Stimulated activated CD8-positive, alpha-beta memory T cell treated with anti-CD3 and anti-CD28 coated beads, Interleukin-12 subunit alpha, Interleukin-12 subunit beta, amount 100 ng/mL, for 24 hours (primary cell): ENCODE measurements at regions not wholly inside any gene's neighbourhood (a gene's known extent, or its start where the extent isn't known, plus 50 kb on each side); places are given as distances from the start of the nearest gene placed in this dataset.

Experiments used
- DNase-seq: peaks from one replicate; pipeline ENCODE4 v3.0.0-alpha.2; 2020; ENCODE audit errors: extremely low read depth

- DNase-seq = no peak
Measured at GRCh38 chr22:49213731-49214352, 613.8 kb downstream of the BRD1 start.

GRCh38 chr22:49212466-49212865 lies 615.2 kb downstream of the BRD1 start:
- no peak for DNase-seq

- no peak for DNase-seq
Measured at GRCh38 chr22:49212002-49212401, 615.7 kb downstream of the BRD1 start.

- no peak for DNase-seq
Measured at GRCh38 chr22:49211176-49211575, 616.5 kb downstream of the BRD1 start.

- DNase-seq = no peak
Measured at GRCh38 chr22:49210606-49211005, 617.1 kb downstream of the BRD1 start.

GRCh38 chr22:49209452-49210195 lies 618.0 kb downstream of the BRD1 start:
- DNase-seq = no peak

- DNase-seq = no peak
Measured at GRCh38 chr22:49208768-49209252, 618.9 kb downstream of the BRD1 start.

GRCh38 chr22:49208004-49208402 lies 619.7 kb downstream of the BRD1 start:
- DNase-seq = no peak

GRCh38 chr22:49207008-49208003 lies 620.4 kb downstream of the BRD1 start:
- DNase-seq = no peak

GRCh38 chr22:49206281-49206680 lies 621.4 kb downstream of the BRD1 start:
- DNase-seq = no peak

GRCh38 chr22:49205483-49205800 lies 622.2 kb downstream of the BRD1 start:
- no peak for DNase-seq

GRCh38 chr22:49204599-49205482 lies 622.8 kb downstream of the BRD1 start:
- DNase-seq = no peak

- DNase-seq = no peak
Measured at GRCh38 chr22:49203859-49204598, 623.6 kb downstream of the BRD1 start.

- no peak for DNase-seq
Measured at GRCh38 chr22:49203091-49203858, 624.4 kb downstream of the BRD1 start.

GRCh38 chr22:49202226-49202625 lies 625.4 kb downstream of the BRD1 start:
- DNase-seq = no peak

GRCh38 chr22:49201046-49201970 lies 626.4 kb downstream of the BRD1 start:
- DNase-seq = no peak

- no peak for DNase-seq
Measured at GRCh38 chr22:49199224-49199623, 628.4 kb downstream of the BRD1 start.

- DNase-seq = no peak
Measured at GRCh38 chr22:49198705-49199084, 629.0 kb downstream of the BRD1 start.
